Smooth muscle cell (in vitro differentiated cells): ENCODE measurements at regions not wholly inside any gene's neighbourhood (a gene's known extent, or its start where the extent isn't known, plus 50 kb on each side); places are given as distances from the start of the nearest gene placed in this dataset.
A peak's percentile ranks its signal among the peaks of the same experiment; 100 is the strongest.
"Not testable (repeated sequence)": the region's sequence is repeated elsewhere in the genome, so short reads cannot be mapped to it uniquely, and the experiment has no call there.

ENCODE experiments used
- DNase-seq: peaks from one replicate; lab custom pipeline; 2025; ENCODE audit not compliant: unreplicated experiment; lab: John Stamatoyannopoulos, UW
- H2AFZ ChIP-seq: fragments of 200-600 bp; sonication (generic); 2 replicates; pipeline ENCODE4 v1.6.0; 2016; ENCODE audit warnings: antibody characterized with exemption, low read depth, mild to moderate bottlenecking
- H3F3A ChIP-seq: fragments of 200-600 bp; sonication (generic); 2 replicates; pipeline ENCODE4 v1.6.0; 2017; ENCODE audit warnings: antibody characterized with exemption, low read depth
- H3K27ac ChIP-seq: fragments of 200-600 bp; sonication (generic); 2 replicates; pipeline ENCODE4 v1.5.1; 2016; ENCODE audit warnings: low read depth, mild to moderate bottlenecking
- H3K27me3 ChIP-seq: fragments of 200-600 bp; sonication (generic); 2 replicates; pipeline ENCODE4 v1.6.1; 2016; ENCODE audit warnings: low read depth, mild to moderate bottlenecking
- H3K36me3 ChIP-seq: fragments of 200-600 bp; sonication (generic); 2 replicates; pipeline ENCODE4 v1.5.1; 2016; ENCODE audit warnings: low read depth
- H3K4me1 ChIP-seq: fragments of 200-600 bp; sonication (generic); 2 replicates; pipeline ENCODE4 v1.5.1; 2016; ENCODE audit warnings: low read depth
- H3K4me2 ChIP-seq: fragments of 200-600 bp; sonication (generic); 2 replicates; pipeline ENCODE4 v1.6.0; 2016; ENCODE audit warnings: mild to moderate bottlenecking
- H3K4me3 ChIP-seq: fragments of 200-600 bp; sonication (generic); 2 replicates; pipeline ENCODE4 v1.5.1; 2016; ENCODE audit warnings: mild to moderate bottlenecking
- H3K79me2 ChIP-seq: fragments of 200-600 bp; sonication (generic); 2 replicates; pipeline ENCODE4 v1.6.0; 2016; ENCODE audit warnings: low read depth, mild to moderate bottlenecking
- H3K9ac ChIP-seq: fragments of 200-600 bp; sonication (generic); 2 replicates; pipeline ENCODE4 v1.6.0; 2016; ENCODE audit warnings: low read depth
- H3K9me3 ChIP-seq: fragments of 200-600 bp; sonication (generic); replicated peaks from 2 replicates; pipeline ENCODE4 v1.5.1; 2016; ENCODE audit warnings: low read depth
- H4K20me1 ChIP-seq: fragments of 200-600 bp; sonication (generic); 2 replicates; pipeline ENCODE4 v1.6.0; 2016; ENCODE audit warnings: low read depth
- CTCF ChIP-seq: fragments of 200-600 bp; sonication (generic); IDR thresholded peaks from 2 replicates; pipeline ENCODE4 v1.5.1; 2017; ENCODE audit warnings: borderline replicate concordance, mild to moderate bottlenecking, antibody characterized with exemption; ENCODE audit not compliant: insufficient read depth, poor library complexity, severe bottlenecking
- WGBS: methylation state at CpG from one replicate; pipeline ENCODE4 v1.1.7; 2016; ENCODE audit warnings: low lambda C conversion rate; 5-methylcytosine and 5-hydroxymethylcytosine counted together

- Histone ChIP-seq H3K36me3 (no peaks in the 10 kb centered on the region), H4K20me1 (no peaks in the 10 kb centered on the region), H3K9ac (no peak overlapping the region), H3K4me1 (peaks cover 5% of the 10 kb centered on the region), H3K9me3 (no peaks in the 10 kb centered on the region), H2AFZ (no peak overlapping the region), H3K4me2 (no peak overlapping the region), H3K4me3 (no peak overlapping the region), H3K27ac (no peak overlapping the region), H3F3A (no peaks in the 10 kb centered on the region), H3K79me2 (no peaks in the 10 kb centered on the region), H3K27me3 (no peaks in the 10 kb centered on the region)
- DNase-seq, result no peak
- WGBS, result 64% methylated on average over 5 of the region's 5 CpGs
- TF ChIP-seq CTCF, result no peak
These were observed 507.6 kb downstream of the PID1 start for GRCh38 chr2:228763379-228763981.

GRCh38 chr2:228762565-228762964 is 508.5 kb downstream of the PID1 start:
- H3K4me2 ChIP-seq, result no peak overlapping the region
- H4K20me1 ChIP-seq, result no peaks in the 10 kb centered on the region
- no peaks in the 10 kb centered on the region for H3K9me3 ChIP-seq
- no peak for TF ChIP-seq CTCF
- no peak overlapping the region for H2AFZ ChIP-seq
- no peak overlapping the region for H3K9ac ChIP-seq
- H3K36me3 ChIP-seq, result no peaks in the 10 kb centered on the region
- WGBS, result 78% methylated on average over 2 of the region's 2 CpGs
- H3K4me1 ChIP-seq, result peaks cover 5% of the 10 kb centered on the region
- no peaks in the 10 kb centered on the region for H3F3A ChIP-seq
- H3K4me3 ChIP-seq, result no peak overlapping the region
- no peak for DNase-seq
- no peaks in the 10 kb centered on the region for H3K27me3 ChIP-seq
- no peaks in the 10 kb centered on the region for H3K79me2 ChIP-seq
- no peak overlapping the region for H3K27ac ChIP-seq

- DNase-seq, H3F3A ChIP-seq, H3K9ac ChIP-seq, H2AFZ ChIP-seq, H3K27ac ChIP-seq, H3K4me1 ChIP-seq, H3K36me3 ChIP-seq, H4K20me1 ChIP-seq, H3K79me2 ChIP-seq, H3K4me3 ChIP-seq, H3K9me3 ChIP-seq, H3K4me2 ChIP-seq, H3K27me3 ChIP-seq: not testable (repeated sequence)
- WGBS, result 97% methylated on average over 25 of the region's 25 CpGs
These were observed 515.4 kb downstream of the PID1 start for GRCh38 chr2:228755661-228756060.

DNA sequence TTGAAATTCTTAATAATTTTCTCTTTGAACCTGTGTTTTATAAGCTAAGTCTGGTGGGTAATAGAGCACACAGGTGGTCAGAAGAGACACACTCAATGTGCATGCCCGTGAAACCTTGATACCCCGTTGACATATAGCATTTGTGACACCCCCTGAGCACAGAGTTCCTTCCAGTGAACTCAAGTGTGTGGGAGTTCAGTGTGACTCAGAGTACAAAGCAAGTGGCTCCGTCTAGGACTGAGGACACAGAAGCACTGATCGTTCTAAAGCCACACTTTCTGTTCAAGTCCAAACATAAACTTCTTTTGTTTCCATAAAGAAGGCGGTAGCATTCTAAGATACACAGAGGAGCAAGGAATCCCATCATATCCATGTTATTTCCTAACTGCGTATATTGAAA is 523.6 kb downstream of the PID1 start:
- H3K27me3 ChIP-seq, result no peaks in the 10 kb centered on the region
- H3K9ac ChIP-seq, result no peak overlapping the region
- TF ChIP-seq CTCF, result no peak
- H3K36me3 ChIP-seq, result no peaks in the 10 kb centered on the region
- H3K4me1 ChIP-seq, result no peaks in the 10 kb centered on the region
- H3K27ac ChIP-seq, result no peak overlapping the region
- no peaks in the 10 kb centered on the region for H3F3A ChIP-seq
- H2AFZ ChIP-seq, result no peak overlapping the region
- H3K79me2 ChIP-seq, result no peaks in the 10 kb centered on the region
- H3K4me3 ChIP-seq, result no peak overlapping the region
- no peaks in the 10 kb centered on the region for H4K20me1 ChIP-seq
- WGBS, result 31% methylated on average over 6 of the region's 6 CpGs
- H3K9me3 ChIP-seq, result no peaks in the 10 kb centered on the region
- DNase-seq, result no peak
- H3K4me2 ChIP-seq, result peak overlapping the region; percentile 70
